HG03520 (cell line): ENCODE measurements at regions not wholly inside any gene's neighbourhood (a gene's known extent, or its start where the extent isn't known, plus 50 kb on each side); places are given as distances from the start of the nearest gene placed in this dataset.

Experiments
- ATAC-seq: cut with Tn5 transposase; IDR thresholded peaks from one replicate; pipeline ENCODE4 v1.9.1; 2021; ENCODE audit warnings: mild to moderate bottlenecking, moderate library complexity; ENCODE audit not compliant: unreplicated experiment

GRCh38 chr1:34650090-34650489 is 104.8 kb upstream of the GJB5 start:
- no peak for ATAC-seq

GRCh38 chr1:34650800-34651199 is 104.0 kb upstream of the GJB5 start:
- ATAC-seq = no peak

GRCh38 chr1:34653110-34653509 is 101.7 kb upstream of the GJB5 start:
- no peak for ATAC-seq

- no peak for ATAC-seq
Observed at GRCh38 chr1:34655206-34655874, 99.5 kb upstream of the GJB5 start.

GRCh38 chr1:34655875-34656240 is 99.0 kb upstream of the GJB5 start:
- ATAC-seq = no peak

- no peak for ATAC-seq
Observed at GRCh38 chr1:34656299-34656698, 98.5 kb upstream of the GJB5 start.

GRCh38 chr1:34656731-34657130 is 98.1 kb upstream of the GJB5 start:
- no peak for ATAC-seq

- no peak for ATAC-seq
Observed at GRCh38 chr1:34657266-34657665, 97.6 kb upstream of the GJB5 start.

- ATAC-seq = no peak
Observed at GRCh38 chr1:34657849-34658248, 97.0 kb upstream of the GJB5 start.

DNA sequence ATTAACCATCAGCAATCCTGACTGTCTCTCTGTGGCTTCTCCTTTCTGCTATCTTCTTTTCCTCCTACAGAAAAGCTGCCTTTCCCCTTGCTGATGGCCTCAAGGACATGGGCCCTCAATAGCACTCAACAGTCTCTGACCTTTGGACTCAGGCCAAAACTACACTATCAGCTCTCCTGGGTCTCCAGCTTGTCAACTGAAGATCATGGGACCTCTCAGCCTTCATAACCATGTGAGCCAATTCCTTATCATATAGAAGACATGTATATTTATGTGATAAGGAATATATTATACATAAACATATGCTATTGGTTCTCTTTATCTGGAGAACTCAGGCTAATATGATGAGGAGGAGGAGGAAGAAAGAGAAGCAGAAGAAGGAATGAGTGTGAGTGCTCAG is 91.8 kb upstream of the GJB5 start:
- ATAC-seq = no peak

DNA sequence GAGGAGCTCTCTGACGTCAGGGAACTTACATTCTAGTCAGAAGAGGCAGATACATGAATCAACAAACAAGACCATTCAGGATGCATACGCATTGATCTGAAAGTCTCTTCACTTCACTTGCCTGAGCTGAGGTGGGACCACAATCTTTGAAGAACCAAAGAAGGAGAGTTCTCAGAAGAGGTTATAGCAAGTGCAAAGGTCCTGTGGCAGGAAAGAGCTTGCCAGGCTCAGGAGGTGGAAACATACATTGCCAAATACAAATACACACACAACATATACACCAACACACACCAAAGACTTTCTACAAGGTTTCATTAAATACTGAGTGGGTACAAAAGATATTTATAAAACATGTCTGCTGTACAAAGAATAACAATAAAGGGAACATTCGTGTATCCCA is 86.8 kb upstream of the GJB5 start:
- no peak for ATAC-seq

GRCh38 chr1:34670982-34671381 is 83.9 kb upstream of the GJB5 start:
- ATAC-seq = no peak

DNA sequence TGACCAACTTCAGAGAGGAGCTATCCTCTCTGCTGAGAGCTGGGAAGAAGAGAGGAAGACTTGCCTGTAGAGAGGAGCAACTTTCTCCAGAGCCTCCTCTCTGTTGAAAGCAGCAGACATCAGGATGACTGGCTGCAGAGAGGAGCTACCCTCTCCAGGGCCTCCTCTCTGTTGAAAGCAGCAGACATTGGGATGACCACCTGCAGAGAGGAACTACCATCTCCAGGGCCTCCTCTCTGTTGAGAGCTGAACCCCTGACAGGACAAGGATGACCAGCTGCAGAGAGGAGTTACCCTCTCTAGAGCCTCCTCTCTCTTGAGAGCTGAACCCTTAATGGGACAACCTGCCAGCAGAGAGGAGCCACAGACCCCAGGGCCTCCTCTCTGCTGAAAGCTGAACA is 83.0 kb upstream of the GJB5 start:
- no peak for ATAC-seq

DNA sequence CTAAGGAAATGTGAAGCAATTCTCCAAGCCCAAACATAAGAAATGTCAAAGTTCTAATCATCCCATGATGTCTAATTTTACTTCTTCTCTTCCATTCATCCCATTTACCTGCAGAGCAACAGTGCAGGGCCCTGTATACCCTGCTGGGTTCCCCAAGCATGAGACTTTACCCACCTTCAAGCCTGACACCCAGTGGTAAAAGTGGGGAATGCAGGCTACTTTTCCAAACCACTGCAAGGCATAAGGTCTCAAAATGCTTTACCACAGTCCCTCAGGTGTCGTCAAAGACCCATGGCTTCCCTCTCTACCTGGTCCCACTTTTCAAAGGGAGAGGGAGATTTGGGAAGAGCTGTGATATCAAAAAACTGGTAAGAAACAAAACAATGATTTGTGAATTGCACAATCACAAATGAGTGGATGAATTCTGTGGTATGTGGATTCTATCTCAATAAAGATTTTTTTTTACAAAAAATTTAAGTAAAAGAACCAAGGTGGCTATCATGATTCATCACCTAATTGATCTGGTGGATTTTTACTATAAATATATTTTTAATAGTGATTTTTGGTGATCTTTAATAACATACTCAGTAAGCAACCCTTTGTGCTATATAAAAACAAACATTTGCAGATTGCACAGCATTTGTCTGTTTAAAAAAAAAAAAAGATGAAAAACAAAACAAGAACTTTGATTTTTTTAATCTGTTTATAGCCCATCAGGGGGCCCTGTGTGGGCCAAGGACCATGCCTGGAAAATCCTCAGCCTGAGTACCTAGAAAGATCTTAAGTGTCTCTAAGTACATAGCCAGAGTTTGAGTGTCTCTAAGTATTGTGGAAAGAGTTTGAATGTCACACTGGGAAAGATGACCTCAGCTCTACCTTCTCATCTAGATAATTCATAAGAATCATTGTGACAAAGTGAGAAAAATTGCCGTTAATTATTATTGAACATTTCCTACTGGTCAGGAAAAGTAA is 73.1 kb upstream of the GJB5 start:
- ATAC-seq = no peak

GRCh38 chr1:34682452-34683223 is 72.2 kb upstream of the GJB5 start:
- no peak for ATAC-seq

- ATAC-seq = no peak
Observed at GRCh38 chr1:34683616-34684015, 71.2 kb upstream of the GJB5 start.

GRCh38 chr1:34684266-34684665 is 70.6 kb upstream of the GJB5 start:
- no peak for ATAC-seq

- no peak for ATAC-seq
Observed at GRCh38 chr1:34685225-34685624, 69.6 kb upstream of the GJB5 start.

- no peak for ATAC-seq
Observed at GRCh38 chr1:34686531-34686930, 68.3 kb upstream of the GJB5 start.

DNA sequence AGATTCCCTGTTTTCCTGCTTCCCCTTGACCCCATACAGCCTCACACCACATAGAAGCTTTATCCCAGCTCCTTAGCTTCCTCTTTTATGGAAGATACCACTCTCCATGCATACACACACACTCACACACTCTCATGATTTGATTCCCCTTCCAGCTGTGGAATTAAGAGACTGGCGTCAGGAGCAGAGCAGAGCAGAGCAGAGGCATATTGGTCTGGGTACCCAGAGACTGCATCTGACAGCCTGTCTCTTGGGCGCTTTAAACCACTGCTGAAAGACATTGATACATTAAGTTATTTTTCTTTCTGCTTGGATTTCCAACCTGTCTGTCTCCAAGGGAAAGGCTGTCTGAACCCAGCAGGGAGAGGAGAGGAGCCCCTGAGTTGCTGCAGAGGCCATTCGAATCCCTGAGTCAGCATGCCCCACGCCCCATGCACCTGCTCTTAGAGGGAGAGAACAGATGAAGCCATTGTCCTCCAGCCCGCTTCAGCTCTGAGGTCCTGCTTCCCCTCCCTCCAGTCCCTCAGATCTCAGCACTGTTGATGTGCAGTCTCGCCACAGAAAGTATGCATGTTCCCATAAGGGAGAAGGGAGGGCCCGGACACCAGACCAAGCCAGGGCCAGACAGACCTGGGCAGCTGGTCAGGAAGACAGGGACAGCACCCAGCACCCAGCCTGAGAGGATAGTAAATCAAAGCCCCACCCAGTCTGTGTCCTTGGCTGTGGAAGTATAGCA is 66.7 kb upstream of the GJB5 start:
- no peak for ATAC-seq

- ATAC-seq = no peak
Observed at GRCh38 chr1:34690269-34690668, 64.6 kb upstream of the GJB5 start.
